Fibroblast of pulmonary artery (primary cell): ENCODE measurements at regions not wholly inside any gene's neighbourhood (a gene's known extent, or its start where the extent isn't known, plus 50 kb on each side); places are given as distances from the start of the nearest gene placed in this dataset.

Experiments
- DNase-seq: peaks from one replicate; pipeline ENCODE4 v3.0.0-alpha.2; 2010; ENCODE audit warnings: low read depth
- H3K4me3 ChIP-seq: replicated peaks from 2 replicates; pipeline ENCODE4 v1.5.1; 2011; ENCODE audit warnings: low read depth, mild to moderate bottlenecking, control low read depth, low read length, moderate library complexity
- TF ChIP-seq, protein P1 (sequence below): IDR thresholded peaks from 2 replicates; pipeline ENCODE4 v1.5.1; 2011; ENCODE audit warnings: mild to moderate bottlenecking, control low read depth, low read length, inconsistent platforms; ENCODE audit errors: missing control alignments

- no peak overlapping the region for H3K4me3 ChIP-seq
- TF ChIP-seq, protein P1, sequence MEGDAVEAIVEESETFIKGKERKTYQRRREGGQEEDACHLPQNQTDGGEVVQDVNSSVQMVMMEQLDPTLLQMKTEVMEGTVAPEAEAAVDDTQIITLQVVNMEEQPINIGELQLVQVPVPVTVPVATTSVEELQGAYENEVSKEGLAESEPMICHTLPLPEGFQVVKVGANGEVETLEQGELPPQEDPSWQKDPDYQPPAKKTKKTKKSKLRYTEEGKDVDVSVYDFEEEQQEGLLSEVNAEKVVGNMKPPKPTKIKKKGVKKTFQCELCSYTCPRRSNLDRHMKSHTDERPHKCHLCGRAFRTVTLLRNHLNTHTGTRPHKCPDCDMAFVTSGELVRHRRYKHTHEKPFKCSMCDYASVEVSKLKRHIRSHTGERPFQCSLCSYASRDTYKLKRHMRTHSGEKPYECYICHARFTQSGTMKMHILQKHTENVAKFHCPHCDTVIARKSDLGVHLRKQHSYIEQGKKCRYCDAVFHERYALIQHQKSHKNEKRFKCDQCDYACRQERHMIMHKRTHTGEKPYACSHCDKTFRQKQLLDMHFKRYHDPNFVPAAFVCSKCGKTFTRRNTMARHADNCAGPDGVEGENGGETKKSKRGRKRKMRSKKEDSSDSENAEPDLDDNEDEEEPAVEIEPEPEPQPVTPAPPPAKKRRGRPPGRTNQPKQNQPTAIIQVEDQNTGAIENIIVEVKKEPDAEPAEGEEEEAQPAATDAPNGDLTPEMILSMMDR, result no peak
- DNase-seq, result no peak
Measured at GRCh38 chr6:14950103-14950969, 295.5 kb upstream of the JARID2 start.

- TF ChIP-seq, protein P1, result no peak
Measured at GRCh38 chr6:14950970-14951276, 294.9 kb upstream of the JARID2 start.

GRCh38 chr6:14951704-14952103 lies 294.2 kb upstream of the JARID2 start:
- no peak overlapping the region for H3K4me3 ChIP-seq
- TF ChIP-seq, protein P1, result no peak
- no peak for DNase-seq

More at GRCh38 chr6:14950970-14951276, 294.9 kb upstream of the JARID2 start:
- DNase-seq, result no peak
- no peak overlapping the region for H3K4me3 ChIP-seq

GRCh38 chr6:14953836-14954235 lies 292.0 kb upstream of the JARID2 start:
- no peak overlapping the region for H3K4me3 ChIP-seq
- TF ChIP-seq, protein P1, result no peak
- no peak for DNase-seq

GRCh38 chr6:14957355-14958059 lies 288.4 kb upstream of the JARID2 start:
- DNase-seq, result no peak
- H3K4me3 ChIP-seq, result no peak overlapping the region
- TF ChIP-seq, protein P1, result no peak

DNA sequence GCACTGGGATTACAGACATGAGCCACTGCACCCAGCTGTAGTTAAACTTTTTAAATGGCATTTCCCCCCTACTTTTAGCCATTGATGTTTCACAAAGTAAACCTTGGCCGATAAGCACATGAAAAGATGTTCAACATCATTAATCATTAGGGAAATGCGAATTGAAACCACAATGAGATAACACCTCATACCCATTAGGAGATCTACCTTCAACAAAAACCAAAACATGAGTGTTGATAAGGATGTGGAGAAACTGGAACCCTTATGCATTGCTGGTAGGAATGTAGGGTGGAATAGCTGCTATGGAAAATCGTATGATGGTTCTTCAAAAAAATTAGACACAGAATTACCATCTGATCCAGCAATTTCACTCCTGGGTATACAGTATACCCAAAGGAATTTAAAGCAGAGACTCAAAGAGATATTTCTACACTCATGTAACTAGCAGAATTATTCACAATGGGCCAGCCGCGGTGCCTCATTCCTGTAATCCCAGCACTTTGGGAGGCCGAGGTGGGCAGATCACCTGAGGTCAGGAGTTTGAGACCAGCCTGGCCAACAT lies 286.5 kb upstream of the JARID2 start:
- TF ChIP-seq, protein P1, result no peak
- DNase-seq, result no peak
- H3K4me3 ChIP-seq, result no peak overlapping the region
